OCI-LY1 (cell line): ENCODE measurements at regions not wholly inside any gene's neighbourhood (a gene's known extent, or its start where the extent isn't known, plus 50 kb on each side); places are given as distances from the start of the nearest gene placed in this dataset.

Experiments
- H2AFZ ChIP-seq: fragments of 200-600 bp; sonication (generic), shearing (Covaris generic); 2 replicates; pipeline ENCODE4 v1.6.0; 2014; ENCODE audit warnings: antibody characterized with exemption, mild to moderate bottlenecking, low read length
- H3F3A ChIP-seq: fragments of 200-600 bp; sonication (generic), shearing (Covaris generic); 2 replicates; pipeline ENCODE4 v1.6.0; 2014; ENCODE audit warnings: mild to moderate bottlenecking, antibody characterized with exemption, low read length, moderate library complexity; ENCODE audit not compliant: insufficient read depth
- H3K27ac ChIP-seq: fragments of 200-600 bp; sonication (generic); 2 replicates; pipeline ENCODE4 v1.5.1; 2014; ENCODE audit warnings: low read length, mixed run types, mild to moderate bottlenecking, low read depth; ENCODE audit not compliant: poor library complexity, severe bottlenecking
- H3K27me3 ChIP-seq: fragments of 200-600 bp; sonication (generic); 2 replicates; pipeline ENCODE4 v1.6.0; 2014; ENCODE audit warnings: antibody characterized with exemption, mild to moderate bottlenecking, low read length, moderate library complexity; ENCODE audit not compliant: insufficient read depth
- H3K36me3 ChIP-seq: fragments of 200-600 bp; sonication (generic); 2 replicates; pipeline ENCODE4 v1.6.1; 2014; ENCODE audit warnings: mild to moderate bottlenecking, antibody characterized with exemption, low read length, moderate library complexity, mixed read lengths; ENCODE audit not compliant: insufficient read depth
- H3K4me1 ChIP-seq: fragments of 200-600 bp; sonication (generic); 2 replicates; pipeline ENCODE4 v1.5.1; 2014; ENCODE audit warnings: mild to moderate bottlenecking, low read length, moderate library complexity; ENCODE audit not compliant: insufficient read depth, severe bottlenecking
- H3K4me2 ChIP-seq: fragments of 200-600 bp; sonication (generic), shearing (Covaris generic); 2 replicates; pipeline ENCODE4 v1.6.1; 2014; ENCODE audit warnings: low read length
- H3K4me3 ChIP-seq: fragments of 200-600 bp; sonication (generic); 2 replicates; pipeline ENCODE4 v1.5.1; 2014; ENCODE audit warnings: low read length, low read depth, mild to moderate bottlenecking, mixed read lengths; ENCODE audit not compliant: poor library complexity, severe bottlenecking
- H3K79me2 ChIP-seq: fragments of 200-600 bp; shearing (Covaris generic); 2 replicates; pipeline ENCODE4 v1.6.1; 2016; ENCODE audit warnings: mixed run types, low read length, mixed read lengths; ENCODE audit not compliant: insufficient read depth
- H3K9ac ChIP-seq: fragments of 200-600 bp; sonication (generic), shearing (Covaris generic); 2 replicates; pipeline ENCODE4 v1.6.1; 2014; ENCODE audit warnings: mild to moderate bottlenecking, low read length, mixed read lengths
- H3K9me2 ChIP-seq: fragments of 200-600 bp; sonication (generic), shearing (Covaris generic); 2 replicates; pipeline ENCODE4 v1.6.1; 2014; ENCODE audit warnings: low read depth, mild to moderate bottlenecking, low read length, mixed read lengths
- H3K9me3 ChIP-seq: fragments of 200-600 bp; shearing (Covaris generic); 2 replicates; pipeline ENCODE4 v1.6.1; 2014; ENCODE audit warnings: low read length, mixed read lengths
- H4K20me1 ChIP-seq: fragments of 200-600 bp; sonication (generic), shearing (Covaris generic); 2 replicates; pipeline ENCODE4 v1.6.0; 2016; ENCODE audit warnings: mild to moderate bottlenecking, low read length; ENCODE audit not compliant: insufficient read depth
- CTCF ChIP-seq: fragments of 200-600 bp; sonication (generic), shearing (Covaris generic); IDR thresholded peaks from 2 replicates; pipeline ENCODE4 v1.5.1; 2017; ENCODE audit warnings: mild to moderate bottlenecking, antibody characterized with exemption, low read length, moderate library complexity, mixed read lengths
- EZH2 ChIP-seq: fragments of 200-600 bp; sonication (generic), shearing (Covaris generic); IDR thresholded peaks from 2 replicates; pipeline ENCODE4 v1.8.0; 2017; ENCODE audit warnings: borderline replicate concordance, mixed run types, mild to moderate bottlenecking, antibody characterized with exemption, low read length, moderate library complexity, mixed read lengths

- H3K4me2 ChIP-seq, result no peak overlapping the region
- no peaks in the 10 kb centered on the region for H3K9me3 ChIP-seq
- no peaks in the 10 kb centered on the region for H3K36me3 ChIP-seq
Observed at GRCh38 chrX:94722578-94722977, 1048.6 kb downstream of the FAM133A start.

GRCh38 chrX:94742772-94743171 is 1068.8 kb downstream of the FAM133A start:
- Histone ChIP-seq H3K27me3 (no peaks in the 10 kb centered on the region), H4K20me1 (no peaks in the 10 kb centered on the region), H3K36me3 (no peaks in the 10 kb centered on the region), H3K9me2 (no peaks in the 10 kb centered on the region), H3K4me3 (no peak overlapping the region), H3K79me2 (no peaks in the 10 kb centered on the region), H3K9ac (no peak overlapping the region), H3K4me2 (no peak overlapping the region), H3K27ac (no peak overlapping the region), H3K4me1 (no peaks in the 10 kb centered on the region), H3K9me3 (no peaks in the 10 kb centered on the region), H2AFZ (no peak overlapping the region), H3F3A (no peaks in the 10 kb centered on the region)
- no peak for TF ChIP-seq CTCF
- TF ChIP-seq EZH2, result no peak

More at GRCh38 chrX:94722578-94722977, 1048.6 kb downstream of the FAM133A start:
- Histone ChIP-seq H3K79me2 (no peaks in the 10 kb centered on the region), H3F3A (no peaks in the 10 kb centered on the region), H3K4me1 (no peaks in the 10 kb centered on the region), H2AFZ (no peak overlapping the region), H4K20me1 (no peaks in the 10 kb centered on the region), H3K27me3 (no peaks in the 10 kb centered on the region), H3K27ac (no peak overlapping the region), H3K9me2 (no peaks in the 10 kb centered on the region), H3K4me3 (no peak overlapping the region), H3K9ac (no peak overlapping the region)
- TF ChIP-seq CTCF, result no peak
- TF ChIP-seq EZH2, result no peak

DNA sequence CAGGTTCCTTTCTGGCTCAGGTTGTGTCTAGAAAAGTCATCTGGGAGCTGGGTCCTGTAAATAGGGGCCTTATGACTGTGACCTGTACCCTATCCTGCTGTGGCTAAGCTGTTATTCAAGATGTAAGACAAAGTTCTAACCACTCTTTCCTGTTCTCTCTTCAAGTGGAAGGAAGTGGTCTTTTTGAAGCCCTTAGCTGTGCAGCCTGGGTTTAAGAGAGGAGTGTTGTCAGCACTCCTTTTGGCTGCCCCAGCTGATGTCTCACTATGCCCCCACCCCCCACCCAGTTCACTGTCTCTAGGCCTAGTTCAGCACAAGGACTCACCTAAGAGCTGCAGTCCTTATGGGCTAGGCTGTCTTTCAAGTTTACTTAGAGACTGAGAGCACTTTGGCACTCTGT is 1069.5 kb downstream of the FAM133A start:
- H3K4me2 ChIP-seq, result no peak overlapping the region
- no peak overlapping the region for H3K27ac ChIP-seq
- no peak for TF ChIP-seq CTCF
- TF ChIP-seq EZH2, result no peak

More for the DNA sequence above, 1069.5 kb downstream of the FAM133A start:
- no peak overlapping the region for H2AFZ ChIP-seq
- no peaks in the 10 kb centered on the region for H3K4me1 ChIP-seq
- no peaks in the 10 kb centered on the region for H3K36me3 ChIP-seq
- no peak overlapping the region for H3K9ac ChIP-seq
- no peak overlapping the region for H3K4me3 ChIP-seq
- H4K20me1 ChIP-seq, result no peaks in the 10 kb centered on the region
- no peaks in the 10 kb centered on the region for H3K79me2 ChIP-seq
- H3F3A ChIP-seq, result no peaks in the 10 kb centered on the region
- no peaks in the 10 kb centered on the region for H3K27me3 ChIP-seq
- H3K9me2 ChIP-seq, result no peaks in the 10 kb centered on the region
- no peaks in the 10 kb centered on the region for H3K9me3 ChIP-seq
